HG03460 (cell line): ENCODE measurements at regions not wholly inside any gene's neighbourhood (a gene's known extent, or its start where the extent isn't known, plus 50 kb on each side); places are given as distances from the start of the nearest gene placed in this dataset.
A peak's percentile ranks its signal among the peaks of the same experiment; 100 is the strongest.
"Not testable (repeated sequence)": the region's sequence is repeated elsewhere in the genome, so short reads cannot be mapped to it uniquely, and the experiment has no call there.

ENCODE experiments used
- ATAC-seq: cut with Tn5 transposase; IDR thresholded peaks from one replicate; pipeline ENCODE4 v1.9.1; 2021; ENCODE audit not compliant: unreplicated experiment

GRCh38 chrY:17511984-17512383 is 368.0 kb downstream of the CDY2B start:
- not testable (repeated sequence) for ATAC-seq

GRCh38 chrY:17511476-17511875 is 368.5 kb downstream of the CDY2B start:
- not testable (repeated sequence) for ATAC-seq

- ATAC-seq = not testable (repeated sequence)
Observed at GRCh38 chrY:17505834-17506233, 374.2 kb downstream of the CDY2B start.

GRCh38 chrY:17484763-17485162 is 395.3 kb downstream of the CDY2B start:
- not testable (repeated sequence) for ATAC-seq

- ATAC-seq = not testable (repeated sequence)
Observed at GRCh38 chrY:17484157-17484556, 395.9 kb downstream of the CDY2B start.

GRCh38 chrY:17481389-17482022 is 398.5 kb downstream of the CDY2B start:
- peak; percentile 49 for ATAC-seq

- not testable (repeated sequence) for ATAC-seq
Observed at GRCh38 chrY:17472068-17472467, 408.0 kb downstream of the CDY2B start.

- ATAC-seq = peak; percentile 86
Observed at GRCh38 chrY:17459753-17460152, 420.3 kb downstream of the CDY2B start.

- ATAC-seq = no peak
Observed at GRCh38 chrY:17430570-17431166, 449.4 kb downstream of the CDY2B start.

GRCh38 chrY:17398336-17399072 is 481.5 kb downstream of the CDY2B start:
- ATAC-seq = peak; percentile 52

GRCh38 chrY:17397659-17398058 is 482.4 kb downstream of the CDY2B start:
- no peak for ATAC-seq

- ATAC-seq = no peak
Observed at GRCh38 chrY:17381431-17382070, 498.5 kb downstream of the CDY2B start.

- ATAC-seq = no peak
Observed at GRCh38 chrY:17378326-17378725, 501.7 kb downstream of the CDY2B start.

GRCh38 chrY:17368413-17368812 is 511.6 kb downstream of the CDY2B start:
- no peak for ATAC-seq

- no peak for ATAC-seq
Observed at GRCh38 chrY:17366400-17366799, 513.6 kb downstream of the CDY2B start.

GRCh38 chrY:17339028-17339427 is 541.0 kb downstream of the CDY2B start:
- no peak for ATAC-seq

GRCh38 chrY:17330733-17331132 is 549.3 kb downstream of the CDY2B start:
- no peak for ATAC-seq

GRCh38 chrY:17319916-17320315 is 560.1 kb downstream of the CDY2B start:
- no peak for ATAC-seq

GRCh38 chrY:17318631-17319030 is 561.4 kb downstream of the CDY2B start:
- ATAC-seq = no peak

- ATAC-seq = no peak
Observed at GRCh38 chrY:17277056-17277455, 603.0 kb downstream of the CDY2B start.

GRCh38 chrY:17259497-17259896 is 620.5 kb downstream of the CDY2B start:
- no peak for ATAC-seq

GRCh38 chrY:17238406-17238805 is 641.6 kb downstream of the CDY2B start:
- no peak for ATAC-seq
